Gastroesophageal sphincter (tissue), 3 donors: ENCODE measurements at regions not wholly inside any gene's neighbourhood (a gene's known extent, or its start where the extent isn't known, plus 50 kb on each side); places are given as distances from the start of the nearest gene placed in this dataset.

Experiments
- POLR2A ChIP-seq, 2 donors: fragments of 450-650 bp; IDR thresholded peaks; one replicate each; pipeline ENCODE4 v1.6.1; 2017; ENCODE audit warnings: antibody characterized with exemption in 2 of 2, mild to moderate bottlenecking in 2 of 2, moderate library complexity in 1 of 2
- TF ChIP-seq, protein P1 (sequence below), 4 experiments: fragments of 200-600 bp in 2 of 4; fragments of 450-650 bp in 2 of 4; sonication (generic) in 1 of 4; IDR thresholded peaks; one replicate each; pipeline ENCODE4 v1.5.1; 2017 to 2019; ENCODE audit warnings: antibody characterized with exemption in 4 of 4, mild to moderate bottlenecking in 2 of 4, moderate library complexity in 2 of 4

DNA sequence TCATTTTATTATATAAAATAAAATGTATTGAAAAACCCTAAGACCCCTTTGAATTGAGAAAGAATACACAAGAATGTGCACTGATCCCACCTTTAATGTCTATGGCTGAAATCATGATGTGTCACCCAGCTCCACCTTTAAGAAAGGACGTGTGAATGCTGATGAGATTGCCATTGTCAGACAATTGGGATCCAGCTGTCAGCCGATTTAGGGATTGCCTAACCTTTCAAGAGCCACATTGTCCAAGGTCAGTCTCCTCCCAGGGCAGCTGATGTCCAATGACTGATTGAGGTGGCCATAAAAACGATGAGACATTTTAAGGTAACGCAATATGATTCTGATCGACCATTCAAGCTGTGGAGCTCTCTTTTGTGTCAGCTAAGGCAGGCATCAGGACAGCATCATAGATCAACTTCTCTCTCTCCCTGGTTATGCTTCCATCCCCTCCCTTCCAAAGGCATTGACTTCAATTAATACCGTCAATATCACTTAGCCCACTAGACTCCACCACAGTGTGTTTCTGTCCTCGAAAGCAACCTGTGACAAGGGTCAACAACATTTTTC, 1676.4 kb downstream of the PCDH7 start:
- TF ChIP-seq, protein P1, sequence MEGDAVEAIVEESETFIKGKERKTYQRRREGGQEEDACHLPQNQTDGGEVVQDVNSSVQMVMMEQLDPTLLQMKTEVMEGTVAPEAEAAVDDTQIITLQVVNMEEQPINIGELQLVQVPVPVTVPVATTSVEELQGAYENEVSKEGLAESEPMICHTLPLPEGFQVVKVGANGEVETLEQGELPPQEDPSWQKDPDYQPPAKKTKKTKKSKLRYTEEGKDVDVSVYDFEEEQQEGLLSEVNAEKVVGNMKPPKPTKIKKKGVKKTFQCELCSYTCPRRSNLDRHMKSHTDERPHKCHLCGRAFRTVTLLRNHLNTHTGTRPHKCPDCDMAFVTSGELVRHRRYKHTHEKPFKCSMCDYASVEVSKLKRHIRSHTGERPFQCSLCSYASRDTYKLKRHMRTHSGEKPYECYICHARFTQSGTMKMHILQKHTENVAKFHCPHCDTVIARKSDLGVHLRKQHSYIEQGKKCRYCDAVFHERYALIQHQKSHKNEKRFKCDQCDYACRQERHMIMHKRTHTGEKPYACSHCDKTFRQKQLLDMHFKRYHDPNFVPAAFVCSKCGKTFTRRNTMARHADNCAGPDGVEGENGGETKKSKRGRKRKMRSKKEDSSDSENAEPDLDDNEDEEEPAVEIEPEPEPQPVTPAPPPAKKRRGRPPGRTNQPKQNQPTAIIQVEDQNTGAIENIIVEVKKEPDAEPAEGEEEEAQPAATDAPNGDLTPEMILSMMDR (IDR thresholded peaks at IDR 0.05) = no peak
- no peak for TF ChIP-seq POLR2A (IDR thresholded peaks at IDR 0.05)
